Keratinocyte (primary cell): ENCODE measurements at regions not wholly inside any gene's neighbourhood (a gene's known extent, or its start where the extent isn't known, plus 50 kb on each side); places are given as distances from the start of the nearest gene placed in this dataset.

Experiments
- DNase-seq: peaks from one replicate; pipeline ENCODE4 v3.0.0-alpha.2; 2011; ENCODE audit warnings: low read depth, missing footprints, low spot score
- FAIRE-seq: peaks from 2 replicates; lab custom pipeline; 2011; peaks lifted over from hg19 to GRCh38; lab: Jason Lieb, UNC
- H2AFZ ChIP-seq: 2 replicates; pipeline ENCODE4 v1.6.0; 2012; ENCODE audit warnings: low read length, control low read depth, inconsistent platforms; ENCODE audit not compliant: control insufficient read depth
- H3K27ac ChIP-seq: 2 replicates; pipeline ENCODE4 v1.5.1; 2011; ENCODE audit warnings: low read length; ENCODE audit not compliant: control insufficient read depth, insufficient read depth
- H3K27me3 ChIP-seq: 3 replicates; pipeline ENCODE4 v1.6.0; 2011; ENCODE audit warnings: low read length; ENCODE audit not compliant: control insufficient read depth, insufficient read depth; ENCODE audit errors: extremely low read depth
- H3K36me3 ChIP-seq, 2 experiments: 2 replicates in 1 of 2; 3 replicates in 1 of 2; pipeline ENCODE4 v1.5.1; 2011; ENCODE audit warnings: low read length in 2 of 2, mild to moderate bottlenecking in 1 of 2; ENCODE audit not compliant: control insufficient read depth in 2 of 2, insufficient read depth in 2 of 2; ENCODE audit errors: extremely low read depth in 1 of 2
- H3K4me1 ChIP-seq: 3 replicates; pipeline ENCODE4 v1.5.1; 2011; ENCODE audit warnings: low read length; ENCODE audit not compliant: control insufficient read depth, insufficient read depth; ENCODE audit errors: extremely low read depth
- H3K4me2 ChIP-seq: 3 replicates; pipeline ENCODE4 v1.6.0; 2011; ENCODE audit warnings: low read depth, low read length; ENCODE audit not compliant: control insufficient read depth, insufficient read depth; ENCODE audit errors: extremely low read depth
- H3K4me3 ChIP-seq, 3 experiments: fragments of 200-600 bp in 1 of 3; sonication (generic) in 1 of 3; 2 replicates in 2 of 3; 3 replicates in 1 of 3; pipeline ENCODE4 v1.5.1; 2011 to 2016; ENCODE audit warnings: low read length in 3 of 3, mild to moderate bottlenecking in 3 of 3, control low read depth in 2 of 3, inconsistent platforms in 1 of 3, low read depth in 1 of 3, mixed read lengths in 1 of 3, mixed run types in 1 of 3, moderate library complexity in 1 of 3; ENCODE audit not compliant: control insufficient read depth in 2 of 3, insufficient read depth in 2 of 3; ENCODE audit errors: extremely low read depth in 1 of 3
- H3K79me2 ChIP-seq: 2 replicates; pipeline ENCODE4 v1.6.0; 2012; ENCODE audit warnings: low read length; ENCODE audit not compliant: control insufficient read depth, insufficient read depth
- H3K9ac ChIP-seq: 3 replicates; pipeline ENCODE4 v1.6.0; 2011; ENCODE audit warnings: low read length; ENCODE audit not compliant: control insufficient read depth, insufficient read depth; ENCODE audit errors: extremely low read depth
- H3K9me1 ChIP-seq: 3 replicates; pipeline ENCODE4 v1.6.0; 2011; ENCODE audit warnings: low read length; ENCODE audit not compliant: control insufficient read depth, insufficient read depth; ENCODE audit errors: extremely low read depth
- H3K9me3 ChIP-seq: 2 replicates; pipeline ENCODE4 v1.5.1; 2012; ENCODE audit warnings: low read depth, low read length; ENCODE audit not compliant: control insufficient read depth
- H4K20me1 ChIP-seq: 3 replicates; pipeline ENCODE4 v1.6.0; 2011; ENCODE audit warnings: low read length; ENCODE audit not compliant: control insufficient read depth, insufficient read depth; ENCODE audit errors: extremely low read depth
- EZH2 ChIP-seq: IDR thresholded peaks from one replicate; pipeline ENCODE4 v1.6.1; 2012; ENCODE audit warnings: inconsistent platforms, mild to moderate bottlenecking, low read length, moderate library complexity
- dilution Hi-C: fragments of 300-500 bp; cut with MboI; formaldehyde crosslinking; loops from one replicate; pipeline ENCODE4 v1.7.0; 2020; ENCODE audit warnings: low sequenced_read_pairs; ENCODE audit not compliant: extremely low pct_ligation_motif_present
- TF ChIP-seq, protein P1 (sequence below), 3 experiments: IDR thresholded peaks in 1 of 3; conservative IDR thresholded peaks in 1 of 3; optimal IDR thresholded peaks in 1 of 3; 2 replicates in 2 of 3; 3 replicates in 1 of 3; pipeline versions ENCODE3 to v1.5.1; 2011; ENCODE audit warnings: low read length in 3 of 3, mild to moderate bottlenecking in 3 of 3, moderate library complexity in 2 of 3, control low read depth in 1 of 3, inconsistent platforms in 1 of 3; ENCODE audit not compliant: insufficient read depth in 2 of 3; ENCODE audit errors: extremely low read depth in 1 of 3

DNA sequence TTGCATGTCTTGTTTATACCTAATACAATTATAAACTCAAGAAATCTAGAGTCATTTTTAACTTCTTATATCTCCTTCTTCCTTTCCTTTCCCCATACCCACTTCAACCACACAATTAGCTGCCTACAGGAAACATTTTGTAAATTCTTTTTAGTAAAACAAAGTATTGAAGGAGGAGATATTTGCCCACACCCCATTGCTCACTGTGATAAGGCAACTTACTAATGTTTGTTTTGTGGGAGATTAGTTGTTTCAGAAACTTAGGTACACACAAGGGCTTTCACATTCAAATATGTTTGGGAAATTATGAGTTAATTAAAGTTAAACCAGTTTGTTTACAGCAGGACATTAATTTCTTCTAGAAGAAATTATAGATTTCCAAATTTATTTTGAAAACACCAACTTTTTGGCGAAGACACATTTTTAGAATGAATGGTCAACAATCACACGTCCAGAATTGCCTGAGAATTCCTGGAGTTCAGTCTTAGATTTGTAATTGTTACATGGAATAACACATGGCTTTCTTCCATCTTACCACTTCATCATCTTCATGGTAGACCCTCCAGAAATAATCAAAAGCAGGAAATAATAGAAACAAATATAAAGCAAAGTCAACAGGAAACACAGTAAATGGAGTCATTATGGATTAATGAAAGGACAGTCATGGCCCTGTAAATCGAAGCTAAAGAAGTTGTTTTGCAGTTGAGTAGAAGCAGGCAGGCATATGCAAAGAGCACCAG is 62.5 kb upstream of the RAB27B start:
- dilution Hi-C loops: no loop called here
- H3K27me3 ChIP-seq: no peaks in the 10 kb centered on the region
- no peak overlapping the region for H3K9ac ChIP-seq
- no peaks in the 10 kb centered on the region for H4K20me1 ChIP-seq
- no peaks in the 10 kb centered on the region for H3K4me1 ChIP-seq
- TF ChIP-seq, protein P1, sequence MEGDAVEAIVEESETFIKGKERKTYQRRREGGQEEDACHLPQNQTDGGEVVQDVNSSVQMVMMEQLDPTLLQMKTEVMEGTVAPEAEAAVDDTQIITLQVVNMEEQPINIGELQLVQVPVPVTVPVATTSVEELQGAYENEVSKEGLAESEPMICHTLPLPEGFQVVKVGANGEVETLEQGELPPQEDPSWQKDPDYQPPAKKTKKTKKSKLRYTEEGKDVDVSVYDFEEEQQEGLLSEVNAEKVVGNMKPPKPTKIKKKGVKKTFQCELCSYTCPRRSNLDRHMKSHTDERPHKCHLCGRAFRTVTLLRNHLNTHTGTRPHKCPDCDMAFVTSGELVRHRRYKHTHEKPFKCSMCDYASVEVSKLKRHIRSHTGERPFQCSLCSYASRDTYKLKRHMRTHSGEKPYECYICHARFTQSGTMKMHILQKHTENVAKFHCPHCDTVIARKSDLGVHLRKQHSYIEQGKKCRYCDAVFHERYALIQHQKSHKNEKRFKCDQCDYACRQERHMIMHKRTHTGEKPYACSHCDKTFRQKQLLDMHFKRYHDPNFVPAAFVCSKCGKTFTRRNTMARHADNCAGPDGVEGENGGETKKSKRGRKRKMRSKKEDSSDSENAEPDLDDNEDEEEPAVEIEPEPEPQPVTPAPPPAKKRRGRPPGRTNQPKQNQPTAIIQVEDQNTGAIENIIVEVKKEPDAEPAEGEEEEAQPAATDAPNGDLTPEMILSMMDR (optimal IDR thresholded peaks at IDR 0.05 in 1 of 3, IDR thresholded peaks at IDR 0.05 in 1 of 3, conservative IDR thresholded peaks at IDR 0.05 in 1 of 3; ENCODE audit: extremely low read depth in 1 of 3, insufficient read depth in 2 of 3, low read length in 3 of 3): no peak
- TF ChIP-seq EZH2: no peak
- H2AFZ ChIP-seq: no peak overlapping the region
- FAIRE-seq: no peak
- no peaks in the 10 kb centered on the region for H3K9me1 ChIP-seq
- H3K4me3 ChIP-seq: no peak overlapping the region
- no peaks in the 10 kb centered on the region for H3K9me3 ChIP-seq
- H3K4me2 ChIP-seq: no peak overlapping the region
- no peaks in the 10 kb centered on the region for H3K79me2 ChIP-seq
- no peaks in the 10 kb centered on the region for H3K36me3 ChIP-seq
- DNase-seq: no peak
- no peak overlapping the region for H3K27ac ChIP-seq

DNA sequence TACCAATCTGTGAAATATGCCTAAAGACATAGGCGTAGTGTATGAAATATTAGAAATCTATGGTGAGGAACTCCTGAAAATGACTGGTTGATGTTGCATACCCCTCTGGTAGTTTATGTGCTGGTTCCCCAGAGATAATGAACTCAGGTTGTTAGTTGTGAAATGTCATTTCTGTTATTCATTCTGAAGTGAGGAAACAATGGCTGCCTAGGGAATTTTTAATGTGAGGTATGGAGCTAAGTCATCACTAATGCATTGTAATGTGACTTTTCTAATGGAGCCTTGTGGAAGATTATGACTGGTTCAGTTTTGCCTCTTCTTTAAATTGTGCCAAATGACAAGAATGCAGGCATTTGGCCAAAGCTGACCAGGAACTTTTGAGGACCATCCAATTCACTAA is 61.6 kb upstream of the RAB27B start:
- Histone ChIP-seq H4K20me1 (no peaks in the 10 kb centered on the region), H3K4me3 (no peak overlapping the region), H3K4me2 (no peak overlapping the region), H3K9me1 (no peaks in the 10 kb centered on the region), H3K27me3 (no peaks in the 10 kb centered on the region), H3K79me2 (no peaks in the 10 kb centered on the region), H3K9me3 (no peaks in the 10 kb centered on the region), H3K4me1 (no peaks in the 10 kb centered on the region), H2AFZ (no peak overlapping the region), H3K9ac (no peak overlapping the region), H3K27ac (no peak overlapping the region), H3K36me3 (no peaks in the 10 kb centered on the region)
- dilution Hi-C loops: no loop called here
- DNase-seq: no peak
- no peak for TF ChIP-seq EZH2
- TF ChIP-seq, protein P1 (optimal IDR thresholded peaks at IDR 0.05 in 1 of 3, IDR thresholded peaks at IDR 0.05 in 1 of 3, conservative IDR thresholded peaks at IDR 0.05 in 1 of 3; ENCODE audit: extremely low read depth in 1 of 3, insufficient read depth in 2 of 3, low read length in 3 of 3): no peak
- no peak for FAIRE-seq
